ENCODE measurements at regions not wholly inside any gene's neighbourhood (a gene's known extent, or its start where the extent isn't known, plus 50 kb on each side); places are given as distances from the start of the nearest gene placed in this dataset.

DNA sequence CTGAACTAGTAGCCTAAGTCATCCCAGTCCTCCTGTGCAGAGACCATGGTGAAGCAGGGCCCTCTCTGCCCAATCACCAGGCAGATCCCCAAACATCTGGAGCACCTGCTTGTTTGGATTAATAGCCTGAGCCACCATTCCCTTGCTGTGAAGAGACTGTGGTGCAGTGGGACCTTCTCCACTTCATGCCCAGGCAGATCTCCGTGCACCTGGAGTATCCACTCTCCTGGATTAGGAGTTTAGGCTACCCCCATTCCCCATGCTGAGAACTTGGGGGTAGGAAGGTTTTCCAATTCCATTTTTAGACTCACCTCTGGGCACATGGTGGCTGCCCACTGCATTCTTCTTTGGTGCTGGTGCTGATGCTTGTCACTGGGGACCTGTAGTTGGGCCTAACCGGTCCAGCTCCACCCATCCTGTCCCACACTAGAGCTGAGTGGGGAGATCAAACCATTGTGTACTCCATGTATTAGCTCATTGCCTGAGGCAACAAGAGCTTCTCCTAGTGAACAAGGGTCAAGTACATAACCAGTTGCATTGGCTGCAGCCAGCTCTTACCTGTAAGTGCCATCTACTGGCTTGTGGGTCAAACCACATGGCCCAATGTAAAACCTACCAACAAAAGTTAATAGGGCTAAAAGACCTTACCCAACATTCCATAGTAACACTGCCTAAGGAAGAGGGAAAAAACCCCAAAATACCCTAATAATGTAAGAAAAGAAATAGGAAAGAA is 382.5 kb upstream of the CBLB start:
- Histone ChIP-seq H3K4me1 (no peaks in the 10 kb centered on the region), H3K27me3 (no peaks in the 10 kb centered on the region), H3K27ac (no peak overlapping the region), H3K36me3 (no peaks in the 10 kb centered on the region), H3K9me3 (no peaks in the 10 kb centered on the region), H3K4me3 (no peak overlapping the region)
- no peak for DNase-seq
- intact Hi-C loops (cut with DNase I) = no loop called here
- WGBS, 2 donors = 83 to 84% methylated on average over 2 of the region's 2 CpGs
- ATAC-seq = no peak
- TF ChIP-seq, protein P1, sequence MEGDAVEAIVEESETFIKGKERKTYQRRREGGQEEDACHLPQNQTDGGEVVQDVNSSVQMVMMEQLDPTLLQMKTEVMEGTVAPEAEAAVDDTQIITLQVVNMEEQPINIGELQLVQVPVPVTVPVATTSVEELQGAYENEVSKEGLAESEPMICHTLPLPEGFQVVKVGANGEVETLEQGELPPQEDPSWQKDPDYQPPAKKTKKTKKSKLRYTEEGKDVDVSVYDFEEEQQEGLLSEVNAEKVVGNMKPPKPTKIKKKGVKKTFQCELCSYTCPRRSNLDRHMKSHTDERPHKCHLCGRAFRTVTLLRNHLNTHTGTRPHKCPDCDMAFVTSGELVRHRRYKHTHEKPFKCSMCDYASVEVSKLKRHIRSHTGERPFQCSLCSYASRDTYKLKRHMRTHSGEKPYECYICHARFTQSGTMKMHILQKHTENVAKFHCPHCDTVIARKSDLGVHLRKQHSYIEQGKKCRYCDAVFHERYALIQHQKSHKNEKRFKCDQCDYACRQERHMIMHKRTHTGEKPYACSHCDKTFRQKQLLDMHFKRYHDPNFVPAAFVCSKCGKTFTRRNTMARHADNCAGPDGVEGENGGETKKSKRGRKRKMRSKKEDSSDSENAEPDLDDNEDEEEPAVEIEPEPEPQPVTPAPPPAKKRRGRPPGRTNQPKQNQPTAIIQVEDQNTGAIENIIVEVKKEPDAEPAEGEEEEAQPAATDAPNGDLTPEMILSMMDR (IDR thresholded peaks at IDR 0.05) = no peak
- no peak for FAIRE-seq

GRCh38 chr3:106255870-106256248 is 387.0 kb upstream of the CBLB start:
- ATAC-seq (no peak), DNase-seq (no peak), FAIRE-seq (no peak)
- H3K27ac ChIP-seq = no peak overlapping the region
- no peaks in the 10 kb centered on the region for H3K27me3 ChIP-seq
- TF ChIP-seq, protein P1 (IDR thresholded peaks at IDR 0.05) = no peak
- H3K4me3 ChIP-seq = no peak overlapping the region
- no peaks in the 10 kb centered on the region for H3K4me1 ChIP-seq
- no peaks in the 10 kb centered on the region for H3K36me3 ChIP-seq
- WGBS, 2 donors = 67 to 71% methylated on average over 6 of the region's 6 CpGs
- no peaks in the 10 kb centered on the region for H3K9me3 ChIP-seq
- intact Hi-C loops (cut with DNase I) = no loop called here

DNA sequence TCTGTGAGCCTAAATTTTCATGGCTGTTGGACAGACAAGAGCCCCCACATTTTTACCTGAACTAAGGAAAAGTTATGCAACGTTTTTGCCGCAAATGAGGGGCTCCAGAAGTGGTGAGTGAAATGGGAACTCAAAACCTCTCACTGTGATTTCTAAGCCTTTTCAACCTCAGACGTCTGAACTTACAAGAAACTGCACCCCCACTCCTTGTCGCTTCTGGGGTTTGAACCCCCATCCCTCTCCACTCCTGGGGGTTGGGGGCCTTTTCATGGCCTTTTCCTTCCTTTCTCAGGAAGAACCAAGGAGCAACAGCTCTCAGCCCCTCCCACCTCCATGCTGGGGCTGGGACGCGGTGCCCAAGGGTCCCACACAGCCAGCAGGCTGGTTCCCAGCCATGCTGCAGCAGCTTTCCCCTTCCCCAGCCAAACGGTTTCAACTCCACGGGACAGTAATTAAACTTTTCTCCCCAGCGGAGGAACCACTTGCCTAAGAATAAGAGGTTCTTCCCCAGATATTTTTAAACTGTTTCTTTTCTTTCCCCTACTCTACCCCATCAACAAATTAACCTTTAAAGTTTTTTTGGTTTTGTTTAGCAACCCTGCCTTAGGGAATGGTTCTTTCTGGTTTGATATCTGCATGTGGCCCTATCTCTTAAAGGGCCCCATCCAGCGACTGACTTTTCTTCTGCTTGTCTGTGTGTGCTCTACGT is 387.6 kb upstream of the CBLB start:
- TF ChIP-seq, protein P1 (IDR thresholded peaks at IDR 0.05) = no peak
- 60 to 70% methylated on average over 11 of the region's 11 CpGs for WGBS, 2 donors
- peak in 1 of 6 donors; percentile 25 for DNase-seq
- FAIRE-seq = no peak
- Histone ChIP-seq H3K4me1 (no peaks in the 10 kb centered on the region), H3K27ac (no peak overlapping the region), H3K27me3 (no peaks in the 10 kb centered on the region), H3K9me3 (no peaks in the 10 kb centered on the region), H3K36me3 (no peaks in the 10 kb centered on the region), H3K4me3 (no peak overlapping the region)
- ATAC-seq = no peak
- intact Hi-C loops (cut with DNase I) = no loop called here

DNA sequence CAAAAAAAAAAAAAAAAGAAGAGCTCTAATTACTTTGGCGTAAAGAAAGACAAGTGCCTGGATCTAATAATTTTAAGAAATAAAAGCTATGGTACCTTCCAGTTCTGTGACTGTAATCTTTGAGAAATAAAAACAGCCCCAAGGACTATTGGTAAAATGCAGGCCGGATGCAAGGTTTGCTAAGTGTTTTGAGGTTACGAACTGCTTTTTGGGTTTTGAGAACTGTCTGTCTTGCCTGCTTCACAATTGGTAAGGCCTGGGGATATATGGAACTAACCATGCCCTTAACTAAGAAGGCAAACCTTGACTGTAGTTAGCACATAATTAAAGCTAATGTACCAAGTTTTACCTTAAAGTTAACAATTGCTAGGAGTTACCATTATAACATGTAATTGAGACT is 388.4 kb upstream of the CBLB start:
- no peak overlapping the region for H3K27ac ChIP-seq
- H3K4me3 ChIP-seq = no peak overlapping the region
- TF ChIP-seq, protein P1 (IDR thresholded peaks at IDR 0.05) = no peak
- no peak for ATAC-seq
- no peak for DNase-seq
- FAIRE-seq = no peak
- intact Hi-C loops (cut with DNase I) = no loop called here
- no peaks in the 10 kb centered on the region for H3K9me3 ChIP-seq
- H3K36me3 ChIP-seq = no peaks in the 10 kb centered on the region
- H3K4me1 ChIP-seq = no peaks in the 10 kb centered on the region
- H3K27me3 ChIP-seq = no peaks in the 10 kb centered on the region
- WGBS, 2 donors = 78 to 85% methylated on average over 3 of the region's 3 CpGs

DNA sequence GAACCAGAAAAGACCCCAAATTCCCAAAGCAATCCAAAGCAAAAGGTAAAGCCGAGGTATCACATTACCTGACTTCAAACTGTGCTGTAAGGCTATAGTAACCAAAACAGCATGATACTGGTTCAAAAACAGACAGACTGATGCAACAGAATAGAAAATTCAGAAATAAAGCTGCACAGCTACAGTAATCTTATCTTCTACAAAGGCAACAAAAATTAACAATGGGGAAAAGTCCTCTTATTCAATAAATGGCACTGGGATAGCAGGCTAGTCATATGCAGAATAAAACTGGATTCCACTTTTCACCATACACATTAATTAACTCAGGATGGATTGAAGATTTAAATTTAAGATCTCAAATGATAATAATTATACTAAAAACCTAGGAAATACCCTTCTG is 392.6 kb upstream of the CBLB start:
- Histone ChIP-seq H3K27me3 (no peaks in the 10 kb centered on the region), H3K36me3 (no peaks in the 10 kb centered on the region), H3K4me3 (no peak overlapping the region), H3K9me3 (no peaks in the 10 kb centered on the region), H3K4me1 (peaks cover 0 to 7% (median 7%) of the 10 kb centered on the region in 3 donors), H3K27ac (no peak overlapping the region)
- WGBS, 2 donors = 76 to 83% methylated on average over 1 of the region's 1 CpG
- no peak for FAIRE-seq
- TF ChIP-seq, protein P1 (IDR thresholded peaks at IDR 0.05) = no peak
- no peak for DNase-seq
- intact Hi-C loops (cut with DNase I) = no loop called here
- ATAC-seq = no peak

Measured in pancreas (tissue), 10 donors.